ENCODE measurements at regions not wholly inside any gene's neighbourhood (a gene's known extent, or its start where the extent isn't known, plus 50 kb on each side); places are given as distances from the start of the nearest gene placed in this dataset.

DNA sequence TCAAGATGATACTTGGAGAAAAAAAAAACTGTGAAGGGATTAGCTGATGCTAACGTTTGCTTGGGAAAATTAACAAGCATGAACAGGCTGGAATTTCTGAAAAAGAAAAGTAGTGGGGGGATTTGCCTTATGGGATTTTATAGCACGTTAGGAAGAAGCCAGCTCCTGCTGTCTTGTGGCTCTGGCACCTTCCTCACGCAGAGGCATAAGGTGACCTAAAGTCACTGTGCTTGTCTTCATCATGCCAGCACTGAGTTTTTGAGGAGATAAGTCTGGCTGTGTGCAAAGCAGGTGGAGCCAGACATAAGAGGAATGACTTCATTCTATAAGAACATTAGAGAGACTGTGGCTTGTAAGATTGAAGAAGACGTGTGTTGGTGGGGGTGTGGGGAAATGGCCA is 94.4 kb upstream of the MAP1B start:
- Histone ChIP-seq H3K4me3 (ENCODE audit: low read depth, low read length) (no peak overlapping the region), H4K91ac (ENCODE audit: low read depth, low read length) (no peak overlapping the region), H4K12ac (ENCODE audit: low read depth, low read length) (no peak overlapping the region), H3K4me2 (ENCODE audit: low read length) (no peak overlapping the region), H3K79me1 (ENCODE audit: low read length) (no peaks in the 10 kb centered on the region), H2AK5ac (ENCODE audit: low read length) (no peak overlapping the region), H3K4me1 (ENCODE audit: control insufficient read depth in 1 of 2, insufficient read depth in 2 of 2, low read length in 2 of 2) (no peaks in the 10 kb centered on the region), H2BK12ac (ENCODE audit: low read length) (no peak overlapping the region), H3K36me3 (ENCODE audit: control insufficient read depth in 1 of 2, insufficient read depth in 2 of 2, low read length in 2 of 2) (no peaks in the 10 kb centered on the region), H2BK120ac (ENCODE audit: insufficient read depth, low read length, poor library complexity) (no peak overlapping the region), H2BK5ac (ENCODE audit: low read depth, low read length, poor library complexity) (no peak overlapping the region), H3K4ac (ENCODE audit: low read depth, low read length) (no peak overlapping the region), H3K9me3 (ENCODE audit: insufficient read depth, low read depth, low read length) (no peaks in the 10 kb centered on the region), H4K8ac (ENCODE audit: low read depth, low read length) (no peak overlapping the region), H2AFZ (ENCODE audit: insufficient read depth, low read length, poor library complexity) (no peak overlapping the region), H3K14ac (ENCODE audit: low read length) (no peak overlapping the region), H3K79me2 (ENCODE audit: control insufficient read depth, insufficient read depth, low read length, poor library complexity) (no peaks in the 10 kb centered on the region), H3K23ac (ENCODE audit: low read length) (no peak overlapping the region), H3K27ac (ENCODE audit: low read depth, low read length) (no peak overlapping the region), H3K27me3 (ENCODE audit: insufficient read depth, low read length) (no peaks in the 10 kb centered on the region), H3K18ac (ENCODE audit: low read length) (no peak overlapping the region), H3K9ac (ENCODE audit: low read length) (no peak overlapping the region)
- DNase-seq, result no peak
- WGBS (ENCODE audit: extremely low coverage, insufficient coverage, insufficient read length), result no CpG with 5 or more reads among the region's 4 CpGs

DNA sequence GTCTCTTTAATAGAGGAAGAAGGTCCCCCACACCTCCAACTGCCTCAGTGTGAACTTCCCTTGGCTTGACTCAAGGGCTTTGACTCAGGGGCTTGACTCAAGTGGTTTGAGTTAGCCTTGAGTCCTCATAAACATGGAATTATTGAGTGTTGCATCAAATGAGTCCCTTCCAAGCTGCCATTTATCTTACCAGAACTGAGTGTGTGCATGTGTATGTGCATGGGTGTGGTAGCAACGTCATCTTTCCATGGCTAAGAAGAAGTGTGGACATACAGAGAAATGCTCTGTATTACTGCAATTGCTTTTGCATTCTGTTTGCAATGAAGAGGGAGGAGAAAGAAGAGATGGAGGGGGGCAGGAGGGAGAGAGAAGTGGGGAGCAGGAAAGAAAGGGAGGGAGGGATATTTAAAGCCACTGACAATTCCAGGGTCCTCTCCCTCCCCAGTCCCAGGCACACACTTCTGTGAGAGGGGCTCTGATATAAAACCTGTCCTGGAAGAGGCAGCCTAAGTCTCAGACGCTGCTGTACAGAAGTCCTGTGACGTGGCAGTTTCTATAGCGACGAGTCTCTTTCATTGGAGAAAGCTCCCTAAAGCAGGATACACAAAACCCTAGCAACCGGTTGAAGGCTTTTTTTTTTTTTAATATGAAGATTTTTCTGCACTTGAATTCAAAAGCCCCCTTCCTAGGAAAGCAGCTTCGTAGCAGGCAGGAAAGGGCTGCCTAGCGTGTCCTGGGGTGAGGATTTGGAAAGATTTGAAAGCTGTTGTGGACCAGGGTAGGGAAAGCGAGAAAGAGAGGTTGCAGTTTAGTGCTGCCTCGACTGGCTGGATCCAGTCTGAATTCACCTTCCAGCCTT is 93.3 kb upstream of the MAP1B start:
- Histone ChIP-seq H2BK120ac (ENCODE audit: insufficient read depth, low read length, poor library complexity) (no peak overlapping the region), H3K23ac (ENCODE audit: low read length) (no peak overlapping the region), H2BK5ac (ENCODE audit: low read depth, low read length, poor library complexity) (no peak overlapping the region), H3K79me1 (ENCODE audit: low read length) (no peaks in the 10 kb centered on the region), H3K4me2 (ENCODE audit: low read length) (no peak overlapping the region), H3K4me1 (ENCODE audit: control insufficient read depth in 1 of 2, insufficient read depth in 2 of 2, low read length in 2 of 2) (no peaks in the 10 kb centered on the region), H3K4ac (ENCODE audit: low read depth, low read length) (no peak overlapping the region), H3K18ac (ENCODE audit: low read length) (no peak overlapping the region), H2AK5ac (ENCODE audit: low read length) (no peak overlapping the region), H3K36me3 (ENCODE audit: control insufficient read depth in 1 of 2, insufficient read depth in 2 of 2, low read length in 2 of 2) (no peaks in the 10 kb centered on the region), H4K12ac (ENCODE audit: low read depth, low read length) (no peak overlapping the region), H3K9me3 (ENCODE audit: insufficient read depth, low read depth, low read length) (no peaks in the 10 kb centered on the region), H4K8ac (ENCODE audit: low read depth, low read length) (no peak overlapping the region), H3K27me3 (ENCODE audit: insufficient read depth, low read length) (no peaks in the 10 kb centered on the region), H3K14ac (ENCODE audit: low read length) (no peak overlapping the region), H4K91ac (ENCODE audit: low read depth, low read length) (no peak overlapping the region), H3K9ac (ENCODE audit: low read length) (no peak overlapping the region), H2BK12ac (ENCODE audit: low read length) (no peak overlapping the region), H3K79me2 (ENCODE audit: control insufficient read depth, insufficient read depth, low read length, poor library complexity) (no peaks in the 10 kb centered on the region), H2AFZ (ENCODE audit: insufficient read depth, low read length, poor library complexity) (no peak overlapping the region), H3K4me3 (ENCODE audit: low read depth, low read length) (no peak overlapping the region), H3K27ac (ENCODE audit: low read depth, low read length) (no peak overlapping the region)
- no CpG with 5 or more reads among the region's 10 CpGs for WGBS (ENCODE audit: extremely low coverage, insufficient coverage, insufficient read length)
- no peak for DNase-seq

DNA sequence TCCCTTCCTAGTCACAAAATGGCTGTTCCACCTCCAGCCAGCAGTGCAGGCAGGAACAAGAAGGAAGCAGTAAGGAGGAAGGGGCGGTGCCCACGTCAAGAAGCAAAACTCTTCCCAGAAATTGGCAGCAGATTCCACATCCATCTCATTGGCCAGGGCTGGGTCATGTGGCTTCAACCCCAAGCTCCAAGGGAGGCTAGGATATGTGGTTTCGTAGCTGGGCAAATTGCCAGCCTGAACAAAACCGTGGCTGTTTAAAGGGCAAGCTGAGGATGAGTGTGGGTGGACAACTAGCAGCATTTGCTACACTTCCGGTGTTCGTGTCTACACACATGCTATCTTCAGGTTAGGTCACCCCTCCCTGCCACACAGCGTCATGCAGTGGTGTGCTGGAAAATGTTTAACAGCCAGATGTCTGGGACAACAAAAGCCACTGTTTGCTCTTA is 92.1 kb upstream of the MAP1B start:
- whole genome bisulfite sequencing (ENCODE audit: extremely low coverage, insufficient coverage, insufficient read length), result no CpG with 5 or more reads among the region's 7 CpGs

DNA sequence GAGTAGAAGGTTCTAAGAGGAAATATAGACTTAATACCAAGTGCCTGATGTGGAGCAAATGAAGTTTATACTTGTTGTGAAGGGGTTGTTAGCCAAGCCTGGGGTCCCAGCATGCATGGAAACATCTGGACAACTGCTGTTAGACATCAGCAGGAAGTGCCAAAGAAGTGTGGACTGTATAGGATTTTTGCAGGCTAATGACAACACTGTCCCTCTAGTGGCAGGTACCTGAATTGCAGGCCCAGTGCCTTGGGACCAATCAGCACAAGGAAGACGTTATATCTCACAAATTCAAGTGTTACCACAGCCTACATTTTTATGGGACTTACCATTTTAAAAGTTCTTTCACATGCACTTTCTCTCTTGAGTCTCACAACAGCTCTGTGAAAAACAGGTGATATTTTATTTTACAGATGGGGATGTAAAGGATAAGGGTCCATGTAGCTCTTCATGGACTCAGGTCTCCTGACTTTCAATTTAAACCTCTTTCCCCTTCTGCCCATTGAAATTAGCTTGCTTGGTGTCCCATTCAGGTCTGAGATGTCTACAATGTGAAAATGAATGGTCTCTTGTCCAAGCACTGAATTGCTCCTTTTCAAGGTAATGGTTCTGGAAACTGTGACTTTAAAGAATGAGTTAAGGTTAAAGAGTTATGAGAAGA is 89.0 kb upstream of the MAP1B start:
- no peaks in the 10 kb centered on the region for H3K79me2 ChIP-seq (ENCODE audit: control insufficient read depth, insufficient read depth, low read length, poor library complexity)
- DNase-seq, result peak; percentile 56 to 83
- H3K27ac ChIP-seq (ENCODE audit: low read depth, low read length), result no peak overlapping the region
- H2BK12ac ChIP-seq (ENCODE audit: low read length), result no peak overlapping the region
- H3K4me1 ChIP-seq (ENCODE audit: control insufficient read depth in 1 of 2, insufficient read depth in 2 of 2, low read length in 2 of 2), result no peaks in the 10 kb centered on the region
- H2BK120ac ChIP-seq (ENCODE audit: insufficient read depth, low read length, poor library complexity), result no peak overlapping the region
- H3K4me2 ChIP-seq (ENCODE audit: low read length), result no peak overlapping the region
- H3K36me3 ChIP-seq (ENCODE audit: control insufficient read depth in 1 of 2, insufficient read depth in 2 of 2, low read length in 2 of 2), result no peaks in the 10 kb centered on the region
- H3K18ac ChIP-seq (ENCODE audit: low read length), result no peak overlapping the region
- H3K9ac ChIP-seq (ENCODE audit: low read length), result no peak overlapping the region
- H4K91ac ChIP-seq (ENCODE audit: low read depth, low read length), result no peak overlapping the region
- H3K27me3 ChIP-seq (ENCODE audit: insufficient read depth, low read length), result no peaks in the 10 kb centered on the region
- no peak overlapping the region for H2AFZ ChIP-seq (ENCODE audit: insufficient read depth, low read length, poor library complexity)
- no peaks in the 10 kb centered on the region for H3K79me1 ChIP-seq (ENCODE audit: low read length)
- H3K14ac ChIP-seq (ENCODE audit: low read length), result no peak overlapping the region
- H4K8ac ChIP-seq (ENCODE audit: low read depth, low read length), result no peak overlapping the region
- H3K9me3 ChIP-seq (ENCODE audit: insufficient read depth, low read depth, low read length), result peaks cover 3% of the 10 kb centered on the region
- no peak overlapping the region for H2AK5ac ChIP-seq (ENCODE audit: low read length)
- WGBS (ENCODE audit: extremely low coverage, insufficient coverage, insufficient read length), result no CpG with 5 or more reads among the region's 1 CpG
- no peak overlapping the region for H3K4ac ChIP-seq (ENCODE audit: low read depth, low read length)
- H3K23ac ChIP-seq (ENCODE audit: low read length), result no peak overlapping the region
- no peak overlapping the region for H4K12ac ChIP-seq (ENCODE audit: low read depth, low read length)
- H2BK5ac ChIP-seq (ENCODE audit: low read depth, low read length, poor library complexity), result no peak overlapping the region
- H3K4me3 ChIP-seq (ENCODE audit: low read depth, low read length), result no peak overlapping the region

More for the DNA sequence above, 92.1 kb upstream of the MAP1B start:
- H3K79me2 ChIP-seq (ENCODE audit: control insufficient read depth, insufficient read depth, low read length, poor library complexity), result no peaks in the 10 kb centered on the region
- H3K36me3 ChIP-seq (ENCODE audit: control insufficient read depth in 1 of 2, insufficient read depth in 2 of 2, low read length in 2 of 2), result no peaks in the 10 kb centered on the region
- H3K18ac ChIP-seq (ENCODE audit: low read length), result no peak overlapping the region
- H4K91ac ChIP-seq (ENCODE audit: low read depth, low read length), result no peak overlapping the region
- no peak overlapping the region for H3K27ac ChIP-seq (ENCODE audit: low read depth, low read length)
- H2BK5ac ChIP-seq (ENCODE audit: low read depth, low read length, poor library complexity), result no peak overlapping the region
- H3K14ac ChIP-seq (ENCODE audit: low read length), result no peak overlapping the region
- H2AK5ac ChIP-seq (ENCODE audit: low read length), result no peak overlapping the region
- no peaks in the 10 kb centered on the region for H3K4me1 ChIP-seq (ENCODE audit: control insufficient read depth in 1 of 2, insufficient read depth in 2 of 2, low read length in 2 of 2)
- no peaks in the 10 kb centered on the region for H3K9me3 ChIP-seq (ENCODE audit: insufficient read depth, low read depth, low read length)
- H3K23ac ChIP-seq (ENCODE audit: low read length), result no peak overlapping the region
- no peak overlapping the region for H3K9ac ChIP-seq (ENCODE audit: low read length)
- H4K12ac ChIP-seq (ENCODE audit: low read depth, low read length), result no peak overlapping the region
- no peak for DNase-seq
- H3K79me1 ChIP-seq (ENCODE audit: low read length), result no peaks in the 10 kb centered on the region
- no peaks in the 10 kb centered on the region for H3K27me3 ChIP-seq (ENCODE audit: insufficient read depth, low read length)
- H3K4ac ChIP-seq (ENCODE audit: low read depth, low read length), result no peak overlapping the region
- no peak overlapping the region for H2BK120ac ChIP-seq (ENCODE audit: insufficient read depth, low read length, poor library complexity)
- no peak overlapping the region for H3K4me2 ChIP-seq (ENCODE audit: low read length)
- H4K8ac ChIP-seq (ENCODE audit: low read depth, low read length), result no peak overlapping the region
- H2BK12ac ChIP-seq (ENCODE audit: low read length), result no peak overlapping the region
- H2AFZ ChIP-seq (ENCODE audit: insufficient read depth, low read length, poor library complexity), result peak overlapping the region; percentile 59
- no peak overlapping the region for H3K4me3 ChIP-seq (ENCODE audit: low read depth, low read length)

All from trophoblast cell (in vitro differentiated cells and primary cell).